Activated naive CD4-positive, alpha-beta T cell treated with anti-CD3 and anti-CD28 coated beads, Interleukin-2, amount 10 ng/mL, durations not matched to agents 7 days and 5 days (primary cell): ENCODE measurements at regions not wholly inside any gene's neighbourhood (a gene's known extent, or its start where the extent isn't known, plus 50 kb on each side); places are given as distances from the start of the nearest gene placed in this dataset.
"Not testable (repeated sequence)": the region's sequence is repeated elsewhere in the genome, so short reads cannot be mapped to it uniquely, and the experiment has no call there.

Experiments
- CTCF ChIA-PET: fragments of 350-600 bp; sonication (Branson Sonifier 250); formaldehyde crosslinking; loops from one replicate; lab custom pipeline; 2021; ENCODE audit warnings: antibody characterized with exemption; lab: Charles Lee
- DNase-seq: peaks from one replicate; pipeline ENCODE4 v3.0.0-alpha.2; 2020
- H3K27ac Mint-ChIP-seq: one replicate; pipeline ENCODE4 v1.8.0; 2021; ENCODE audit warnings: mild to moderate bottlenecking, moderate library complexity, mixed read lengths
- H3K27me3 Mint-ChIP-seq: one replicate; pipeline ENCODE4 v1.8.0; 2021; ENCODE audit warnings: mild to moderate bottlenecking, mixed read lengths
- H3K36me3 Mint-ChIP-seq: one replicate; pipeline ENCODE4 v1.8.0; 2021; ENCODE audit warnings: mixed read lengths
- H3K4me1 Mint-ChIP-seq: one replicate; pipeline ENCODE4 v1.8.0; 2021; ENCODE audit warnings: mixed read lengths
- H3K4me3 Mint-ChIP-seq: one replicate; pipeline ENCODE4 v1.8.0; 2021; ENCODE audit warnings: mild to moderate bottlenecking, moderate library complexity, mixed read lengths
- H3K9me3 Mint-ChIP-seq: one replicate; pipeline ENCODE4 v1.8.0; 2021; ENCODE audit warnings: mixed read lengths

DNA sequence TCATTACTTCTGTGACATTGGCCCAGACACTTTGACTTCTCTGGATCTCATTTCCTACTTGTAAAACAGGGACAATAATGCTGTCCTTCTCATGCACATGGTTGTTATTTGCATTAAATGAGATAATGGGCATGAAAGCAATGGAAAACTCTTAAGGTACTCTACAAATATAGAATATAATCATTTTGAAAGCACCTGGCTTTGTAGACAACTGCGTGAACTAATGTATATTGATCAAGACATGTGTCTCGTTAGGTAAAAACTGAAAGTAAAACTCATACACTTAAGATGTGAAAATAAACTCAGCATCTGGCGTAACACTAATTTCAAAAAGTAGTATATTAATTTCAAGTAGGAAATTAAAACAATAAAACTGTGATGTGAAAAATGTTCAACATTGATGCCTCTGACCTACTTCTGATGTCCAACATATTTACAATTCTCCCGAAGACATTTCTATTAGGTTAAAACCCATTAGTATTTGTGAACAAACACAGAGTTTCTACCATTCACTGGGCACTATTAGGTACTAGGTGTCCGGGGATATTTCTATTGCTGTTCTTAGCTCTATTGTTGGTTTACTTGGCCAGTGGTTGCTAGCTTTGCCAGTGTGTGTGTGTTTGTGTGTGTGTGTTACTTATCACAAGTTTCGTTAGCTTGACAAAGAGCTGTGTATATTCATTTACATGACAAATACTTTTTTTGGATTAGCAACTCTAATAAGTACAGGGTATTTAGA, 220.5 kb downstream of the KCNRG start:
- H3K36me3 Mint-ChIP-seq: peaks cover 3% of the 10 kb centered on the region
- no peak overlapping the region for H3K27ac Mint-ChIP-seq
- no peak overlapping the region for H3K4me3 Mint-ChIP-seq
- DNase-seq: no peak
- CTCF ChIA-PET: no interaction called here
- peaks cover 4% of the 10 kb centered on the region for H3K9me3 Mint-ChIP-seq
- H3K27me3 Mint-ChIP-seq: peaks cover 23% of the 10 kb centered on the region
- peaks cover 24% of the 10 kb centered on the region for H3K4me1 Mint-ChIP-seq

DNA sequence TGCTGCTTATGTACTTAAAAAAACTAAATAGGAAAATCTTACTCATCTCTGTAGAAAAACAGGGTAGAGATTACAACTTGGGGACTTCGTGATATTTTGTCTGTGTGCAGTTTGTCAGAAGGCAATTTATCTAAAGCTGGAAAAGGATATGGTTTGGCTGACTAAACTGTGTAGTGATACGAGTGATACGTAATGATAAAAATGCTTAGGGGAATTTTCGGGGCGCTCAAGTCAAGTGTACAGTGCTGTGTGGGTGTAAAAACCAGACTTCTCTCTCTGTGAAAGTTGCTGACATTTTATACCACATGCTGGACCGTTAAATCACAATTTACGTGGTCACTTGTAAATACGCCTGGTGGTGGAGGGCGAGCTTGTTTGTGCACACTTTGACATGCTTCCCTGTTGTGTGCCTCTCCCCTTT, 221.7 kb downstream of the KCNRG start:
- CTCF ChIA-PET: no interaction called here
- H3K9me3 Mint-ChIP-seq: peaks cover 4% of the 10 kb centered on the region
- peak overlapping the region; percentile 58 for H3K27ac Mint-ChIP-seq
- H3K4me1 Mint-ChIP-seq: peaks cover 20% of the 10 kb centered on the region
- H3K36me3 Mint-ChIP-seq: peaks cover 3% of the 10 kb centered on the region
- H3K4me3 Mint-ChIP-seq: no peak overlapping the region
- DNase-seq: peak; percentile 22
- peaks cover 25% of the 10 kb centered on the region for H3K27me3 Mint-ChIP-seq

DNA sequence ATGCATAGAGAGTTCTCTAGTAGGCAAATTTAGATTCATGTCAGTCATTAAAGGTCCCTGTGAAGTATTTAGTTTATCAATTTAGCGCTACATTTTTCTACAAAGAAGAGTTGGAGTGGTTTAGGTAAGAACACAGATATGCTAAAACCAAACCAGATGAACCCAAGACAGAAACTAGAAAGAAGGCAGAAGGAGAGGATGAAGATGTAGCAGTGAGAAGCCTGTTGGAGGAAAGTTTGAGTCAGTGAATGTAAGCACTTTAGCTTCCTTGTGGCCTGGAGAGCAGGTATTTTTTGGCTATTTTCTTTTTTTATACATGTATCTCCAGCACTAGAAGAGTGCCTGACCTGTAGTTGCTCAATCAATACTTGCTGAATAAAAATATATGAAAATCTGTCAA, 223.7 kb downstream of the KCNRG start:
- CTCF ChIA-PET: no interaction called here
- H3K36me3 Mint-ChIP-seq: no peaks in the 10 kb centered on the region
- no peak for DNase-seq
- peaks cover 10% of the 10 kb centered on the region for H3K27me3 Mint-ChIP-seq
- no peaks in the 10 kb centered on the region for H3K9me3 Mint-ChIP-seq
- H3K27ac Mint-ChIP-seq: no peak overlapping the region
- H3K4me1 Mint-ChIP-seq: peaks cover 20% of the 10 kb centered on the region
- H3K4me3 Mint-ChIP-seq: no peak overlapping the region

DNA sequence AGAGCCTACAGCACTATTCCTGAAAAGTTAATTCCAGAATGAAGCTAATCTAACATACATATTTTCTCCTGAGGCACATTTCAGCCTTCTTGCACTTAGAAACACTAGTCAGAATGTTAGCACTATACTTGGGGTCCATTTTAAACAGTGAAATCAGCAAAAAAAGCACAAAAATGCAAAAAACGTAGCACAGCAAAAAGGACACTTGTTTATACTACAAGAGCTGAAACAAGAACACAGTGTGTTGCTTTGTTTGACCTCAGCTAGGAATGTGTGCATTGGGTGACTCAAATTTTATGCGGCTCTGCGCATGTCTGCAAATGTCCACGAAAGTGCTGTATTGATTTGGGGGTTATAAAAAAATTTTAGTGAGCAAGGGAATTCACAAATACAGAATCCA, 226.2 kb downstream of the KCNRG start:
- Mint-ChIP-seq H3K4me1 (peaks cover 20% of the 10 kb centered on the region), H3K9me3 (no peaks in the 10 kb centered on the region), H3K4me3 (no peak overlapping the region), H3K36me3 (no peaks in the 10 kb centered on the region), H3K27ac (no peak overlapping the region), H3K27me3 (peaks cover 9% of the 10 kb centered on the region)
- no peak for DNase-seq
- CTCF ChIA-PET: interaction anchor here (1.1 to 1.3 kb wide), 2 partner anchors 11 to 155 kb away, joined by 3 read pairs; no protein-coding TSS in a partner anchor

DNA sequence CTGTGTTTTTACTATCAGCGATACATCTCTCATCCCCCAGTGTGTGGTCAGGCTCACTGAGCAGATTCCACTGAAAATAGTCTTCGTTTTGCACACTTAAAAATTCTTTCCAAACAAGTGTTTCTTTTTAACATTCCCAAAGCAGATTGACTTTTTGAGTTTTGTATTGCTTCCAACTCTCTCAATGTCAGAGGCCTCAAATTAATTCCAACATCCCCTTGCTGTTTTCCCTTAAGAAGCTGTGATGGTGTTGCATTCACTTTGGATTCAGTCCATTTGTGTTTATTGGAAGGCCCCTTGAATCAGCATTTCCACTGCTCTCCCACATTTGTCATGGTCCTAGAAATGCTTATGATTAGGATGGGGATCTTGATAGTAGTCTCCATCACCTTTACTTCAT, 228.7 kb downstream of the KCNRG start:
- no peak overlapping the region for H3K4me3 Mint-ChIP-seq
- no peak overlapping the region for H3K27ac Mint-ChIP-seq
- H3K9me3 Mint-ChIP-seq: peaks cover 1% of the 10 kb centered on the region
- H3K36me3 Mint-ChIP-seq: no peaks in the 10 kb centered on the region
- peaks cover 9% of the 10 kb centered on the region for H3K27me3 Mint-ChIP-seq
- CTCF ChIA-PET: interaction anchor here (0.7 kb wide), 1 partner anchor 23 kb away, joined by 3 read pairs; no protein-coding TSS in a partner anchor
- H3K4me1 Mint-ChIP-seq: peaks cover 18% of the 10 kb centered on the region
- DNase-seq: no peak

DNA sequence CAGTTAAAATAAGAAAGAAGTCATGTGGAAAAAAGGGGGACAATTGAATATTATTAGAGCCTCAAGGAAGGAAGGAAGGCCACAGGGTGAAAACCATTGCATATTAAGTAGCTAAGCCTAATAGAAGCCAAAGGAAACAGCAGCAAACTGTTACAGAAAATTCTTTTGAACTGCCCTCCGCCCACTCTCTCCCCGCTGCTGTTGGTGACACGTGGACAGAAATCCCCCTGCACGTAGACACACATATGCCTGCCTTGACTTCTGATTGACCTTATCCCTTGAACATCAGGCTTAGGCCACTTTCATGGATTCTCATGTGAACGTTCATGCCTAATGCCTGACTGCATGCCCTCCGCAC, 229.1 kb downstream of the KCNRG start:
- DNase-seq: no peak
- CTCF ChIA-PET: interaction anchor here (0.7 to 0.8 kb wide), 2 partner anchors 22 to 23 kb away, joined by 3 read pairs; no protein-coding TSS in a partner anchor
- H3K4me3 Mint-ChIP-seq: no peak overlapping the region
- H3K27me3 Mint-ChIP-seq: peaks cover 9% of the 10 kb centered on the region
- H3K27ac Mint-ChIP-seq: no peak overlapping the region
- peaks cover 19% of the 10 kb centered on the region for H3K4me1 Mint-ChIP-seq
- peaks cover 1% of the 10 kb centered on the region for H3K9me3 Mint-ChIP-seq
- H3K36me3 Mint-ChIP-seq: no peaks in the 10 kb centered on the region

DNA sequence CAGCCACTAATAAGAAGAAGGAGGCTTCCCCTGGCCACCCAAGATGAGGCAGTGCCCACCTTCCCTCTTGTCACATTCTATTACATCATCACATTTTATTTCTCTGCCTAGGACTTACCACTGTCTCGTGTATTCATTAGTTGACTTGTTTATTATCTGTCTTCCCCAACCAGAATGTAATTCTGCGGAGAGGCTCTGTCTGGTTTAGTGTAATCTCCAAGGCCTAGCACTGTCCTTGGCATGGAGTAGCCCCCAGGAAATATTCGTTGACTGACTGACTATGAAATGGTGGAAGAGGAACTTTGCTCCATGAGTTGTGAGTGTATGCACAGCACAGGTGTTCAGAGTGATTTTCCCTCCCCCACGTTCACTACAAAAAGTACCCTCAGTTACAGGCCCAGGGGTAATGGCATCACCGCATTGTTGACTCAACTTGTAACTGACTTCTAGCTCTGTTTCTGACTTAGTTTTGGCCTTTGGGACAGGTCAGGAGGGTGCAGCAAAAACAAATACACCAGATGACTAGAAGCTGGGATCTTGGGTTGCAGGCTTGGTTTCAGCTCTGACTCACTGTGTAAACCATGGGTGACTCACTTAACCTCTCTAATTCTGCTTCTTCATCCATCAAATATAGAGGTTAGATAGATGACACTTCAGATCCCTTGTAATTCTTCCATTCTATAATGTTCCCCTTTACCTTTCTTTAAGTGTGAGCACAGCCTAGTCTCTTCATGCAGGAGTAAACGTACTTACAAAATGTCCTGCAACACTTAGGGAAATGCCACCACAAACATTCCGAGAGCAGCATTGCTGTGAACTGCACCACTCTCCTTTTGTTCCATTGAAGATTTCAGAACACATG, 229.7 kb downstream of the KCNRG start:
- Mint-ChIP-seq H3K27ac (no peak overlapping the region), H3K4me1 (peaks cover 19% of the 10 kb centered on the region), H3K9me3 (peaks cover 1% of the 10 kb centered on the region), H3K27me3 (peaks cover 9% of the 10 kb centered on the region), H3K4me3 (no peak overlapping the region), H3K36me3 (no peaks in the 10 kb centered on the region)
- CTCF ChIA-PET: interaction anchor here (0.8 kb wide), 1 partner anchor 22 kb away, joined by 3 read pairs; no protein-coding TSS in a partner anchor
- peak; percentile 21 for DNase-seq

DNA sequence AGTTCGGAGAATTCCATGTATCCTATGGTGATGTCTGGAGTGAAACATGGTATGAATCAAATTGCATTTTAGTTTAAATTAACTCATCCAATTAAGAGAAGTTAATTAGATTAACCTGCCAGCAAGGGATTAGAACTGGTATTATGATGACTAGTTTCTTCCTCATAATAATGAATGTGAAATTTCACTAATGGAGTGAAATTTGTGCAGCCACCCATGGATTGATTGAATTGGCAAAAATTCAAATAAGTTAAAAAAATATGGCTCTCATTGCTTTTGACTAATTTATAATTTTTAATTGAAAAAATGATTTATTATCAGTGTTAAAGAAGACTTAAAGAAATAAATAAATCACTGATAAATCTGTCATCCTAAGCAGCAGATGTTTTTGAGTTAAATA, 232.0 kb downstream of the KCNRG start:
- Mint-ChIP-seq H3K36me3 (no peaks in the 10 kb centered on the region), H3K27me3 (no peaks in the 10 kb centered on the region), H3K27ac (no peak overlapping the region), H3K4me1 (peaks cover 19% of the 10 kb centered on the region), H3K9me3 (peaks cover 1% of the 10 kb centered on the region), H3K4me3 (no peak overlapping the region)
- DNase-seq: no peak
- CTCF ChIA-PET: no interaction called here

DNA sequence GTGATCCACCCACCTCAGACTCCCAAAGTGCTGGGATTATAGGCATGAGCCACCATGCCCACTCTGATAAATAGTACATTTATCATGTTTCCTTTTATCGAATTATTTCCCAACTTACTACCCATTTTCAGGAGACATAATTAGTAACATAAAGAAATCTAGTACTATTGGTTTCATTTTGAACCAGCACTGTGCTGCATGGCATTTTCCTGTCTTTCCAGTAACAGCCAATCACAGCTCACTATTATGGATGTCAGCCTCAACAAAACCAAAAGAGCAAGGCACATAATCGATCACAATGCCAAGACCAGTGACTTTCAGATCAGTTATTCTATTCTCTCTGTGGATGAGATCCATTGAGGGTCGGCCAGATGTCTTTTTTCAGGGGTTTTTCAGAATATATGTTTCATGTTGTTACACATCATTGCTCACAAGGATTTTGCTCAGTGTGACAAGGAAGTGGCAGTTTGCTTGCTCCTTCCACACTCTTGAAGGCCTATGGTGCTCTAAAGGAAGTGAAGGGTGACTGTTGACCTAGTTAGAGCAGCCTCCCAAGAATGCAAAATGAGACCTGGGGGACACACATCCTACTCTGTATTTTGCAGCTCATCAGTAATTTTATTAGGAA, 233.4 kb downstream of the KCNRG start:
- Mint-ChIP-seq H3K27me3 (no peaks in the 10 kb centered on the region), H3K4me3 (no peak overlapping the region), H3K9me3 (peaks cover 1% of the 10 kb centered on the region), H3K4me1 (peaks cover 19% of the 10 kb centered on the region), H3K27ac (peak overlapping the region; percentile 22), H3K36me3 (no peaks in the 10 kb centered on the region)
- DNase-seq: no peak
- CTCF ChIA-PET: no interaction called here

DNA sequence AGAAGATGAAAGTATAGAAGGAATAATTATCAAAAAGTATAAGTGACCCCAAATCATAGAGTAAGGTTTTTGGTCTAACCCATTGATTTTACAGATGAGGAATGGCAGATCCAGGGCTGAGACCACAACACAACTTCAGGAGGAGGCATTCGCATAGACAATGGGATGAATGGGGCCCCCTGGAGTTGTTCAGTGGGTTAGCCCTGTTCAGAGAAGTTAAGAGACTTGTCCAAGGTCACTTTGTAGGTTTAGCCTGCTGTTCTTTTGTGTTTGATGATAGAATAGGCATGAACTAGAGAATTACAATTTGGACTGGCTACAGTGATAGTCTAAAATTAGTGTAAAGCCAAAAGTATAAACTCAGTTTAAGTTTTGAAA, 233.9 kb downstream of the KCNRG start:
- no peak for DNase-seq
- H3K27me3 Mint-ChIP-seq: no peaks in the 10 kb centered on the region
- no peak overlapping the region for H3K4me3 Mint-ChIP-seq
- CTCF ChIA-PET: no interaction called here
- H3K9me3 Mint-ChIP-seq: peaks cover 1% of the 10 kb centered on the region
- H3K27ac Mint-ChIP-seq: no peak overlapping the region
- peaks cover 19% of the 10 kb centered on the region for H3K4me1 Mint-ChIP-seq
- H3K36me3 Mint-ChIP-seq: no peaks in the 10 kb centered on the region

DNA sequence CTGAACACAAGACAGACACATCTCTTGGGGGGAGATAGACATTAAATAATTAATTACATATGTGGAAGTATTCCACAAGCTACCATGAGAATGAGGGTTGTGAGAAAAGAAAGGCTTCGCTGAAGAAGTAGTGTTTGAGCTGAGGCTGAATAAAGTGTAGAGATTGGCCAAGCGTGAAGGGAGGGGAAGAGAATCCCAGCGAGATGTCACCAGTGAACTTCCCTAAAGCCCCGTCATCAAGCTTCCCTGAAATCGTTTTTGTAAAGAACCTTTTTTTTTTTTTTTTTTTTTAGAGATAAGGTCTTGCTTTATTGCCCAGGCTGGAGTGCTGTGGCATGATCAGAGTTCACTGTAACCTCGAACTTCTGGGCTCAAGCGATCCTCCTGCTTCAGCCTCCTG, 235.2 kb downstream of the KCNRG start:
- peaks cover 12% of the 10 kb centered on the region for H3K4me1 Mint-ChIP-seq
- no peak for DNase-seq
- no peaks in the 10 kb centered on the region for H3K36me3 Mint-ChIP-seq
- CTCF ChIA-PET: no interaction called here
- H3K27ac Mint-ChIP-seq: no peak overlapping the region
- peaks cover 1% of the 10 kb centered on the region for H3K9me3 Mint-ChIP-seq
- H3K4me3 Mint-ChIP-seq: no peak overlapping the region
- H3K27me3 Mint-ChIP-seq: no peaks in the 10 kb centered on the region

DNA sequence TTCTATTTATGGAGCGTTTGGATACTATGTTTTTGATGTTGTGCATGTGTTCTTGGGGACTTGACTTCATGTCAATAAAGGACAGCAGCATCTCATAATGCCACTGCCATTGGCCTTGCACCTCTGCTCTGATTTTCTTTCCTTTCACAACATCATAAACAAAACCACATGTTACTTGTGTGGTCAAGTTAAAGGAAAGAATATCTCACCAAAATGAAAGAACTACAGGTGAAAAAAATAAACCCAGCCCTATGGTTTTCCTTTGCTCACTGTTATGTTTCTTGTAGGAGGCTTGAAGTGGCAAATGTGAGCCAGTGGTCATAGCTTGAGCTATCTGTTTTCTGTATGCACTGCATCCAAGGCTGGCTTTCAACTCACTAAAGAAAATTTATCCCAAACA, 240.4 kb downstream of the KCNRG start:
- CTCF ChIA-PET: interaction anchor here (0.6 kb wide), 1 partner anchor 258 kb away, joined by 4 read pairs; no protein-coding TSS in a partner anchor

DNA sequence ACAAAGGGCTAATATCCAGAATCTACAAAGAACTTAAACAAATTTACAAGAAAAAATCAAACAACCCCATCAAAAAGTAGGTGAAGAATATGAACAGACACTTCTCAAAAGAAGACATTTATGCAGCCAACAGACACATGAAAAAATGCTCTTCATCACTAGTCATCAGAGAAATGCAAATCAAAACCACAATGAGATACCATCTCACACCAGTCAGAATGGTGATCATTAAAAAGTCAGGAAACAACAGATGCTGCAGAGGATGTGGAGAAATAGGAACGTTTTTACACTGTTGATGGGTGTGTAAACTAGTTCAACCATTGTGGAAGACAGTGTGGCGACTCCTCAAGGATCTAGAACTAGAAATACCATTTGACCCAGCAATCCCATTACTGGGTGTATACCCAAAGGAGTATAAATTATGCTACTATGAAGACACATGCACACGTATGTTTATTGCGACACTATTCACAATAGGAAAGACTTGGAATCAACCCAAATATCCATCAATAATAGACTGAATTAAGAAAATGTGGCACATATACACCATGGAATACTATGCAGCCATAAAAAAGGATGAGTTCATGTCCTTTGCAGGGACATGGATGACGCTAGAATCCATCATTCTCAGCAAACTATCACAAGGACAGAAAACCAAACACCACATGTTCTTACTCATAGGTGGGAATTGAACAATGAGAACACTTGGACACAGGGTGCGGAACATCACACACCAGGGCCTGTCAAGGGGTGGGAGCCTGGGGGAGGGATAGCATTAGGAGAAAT, 241.5 kb downstream of the KCNRG start:
- CTCF ChIA-PET, DNase-seq, H3K4me3 Mint-ChIP-seq, H3K9me3 Mint-ChIP-seq, H3K36me3 Mint-ChIP-seq: not testable (repeated sequence)
- peaks cover 26% of the 10 kb centered on the region for H3K4me1 Mint-ChIP-seq
- H3K27me3 Mint-ChIP-seq: peaks cover 15% of the 10 kb centered on the region
- peak overlapping the region; percentile 67 for H3K27ac Mint-ChIP-seq

More for the DNA sequence above, 240.4 kb downstream of the KCNRG start:
- H3K4me3 Mint-ChIP-seq: no peak overlapping the region
- no peak for DNase-seq
- H3K9me3 Mint-ChIP-seq: no peaks in the 10 kb centered on the region
- peaks cover 4% of the 10 kb centered on the region for H3K36me3 Mint-ChIP-seq
- peaks cover 26% of the 10 kb centered on the region for H3K4me1 Mint-ChIP-seq
- H3K27me3 Mint-ChIP-seq: peaks cover 11% of the 10 kb centered on the region
- H3K27ac Mint-ChIP-seq: no peak overlapping the region

DNA sequence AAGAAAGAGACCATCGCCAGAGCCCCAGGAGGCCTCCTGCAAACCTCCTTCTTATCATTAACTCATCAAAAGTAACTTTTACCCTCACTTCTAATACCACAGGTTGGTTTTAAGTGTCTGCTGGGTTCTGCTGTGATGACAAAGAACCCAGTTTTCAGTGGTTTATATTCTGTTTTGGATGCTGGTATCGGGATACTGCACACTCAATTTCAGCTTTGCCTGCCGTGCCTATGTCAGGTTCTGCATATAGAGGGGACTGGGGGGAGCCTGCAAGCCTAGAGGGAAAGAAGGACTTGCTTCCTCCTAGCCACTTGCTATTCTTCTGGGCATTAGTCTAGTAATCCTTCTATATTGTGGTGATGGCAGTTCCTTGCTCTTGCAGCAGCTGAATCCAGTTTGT, 242.4 kb downstream of the KCNRG start:
- H3K9me3 Mint-ChIP-seq: no peaks in the 10 kb centered on the region
- H3K4me1 Mint-ChIP-seq: peaks cover 26% of the 10 kb centered on the region
- CTCF ChIA-PET: no interaction called here
- no peak overlapping the region for H3K27ac Mint-ChIP-seq
- H3K36me3 Mint-ChIP-seq: peaks cover 4% of the 10 kb centered on the region
- no peak for DNase-seq
- peaks cover 17% of the 10 kb centered on the region for H3K27me3 Mint-ChIP-seq
- no peak overlapping the region for H3K4me3 Mint-ChIP-seq
